ENCODE measurements at regions not wholly inside any gene's neighbourhood (a gene's known extent, or its start where the extent isn't known, plus 50 kb on each side); places are given as distances from the start of the nearest gene placed in this dataset.

GRCh38 chr13:72149701-72150100 lies 282.7 kb upstream of the DACH1 start:
- no peak for DNase-seq (ENCODE audit: low spot score in 2 of 2)
- Histone ChIP-seq H3K4me1 (no peaks in the 10 kb centered on the region), H3K9me3 (no peaks in the 10 kb centered on the region), H3K27me3 (no peaks in the 10 kb centered on the region), H3K27ac (no peak overlapping the region), H3K4me3 (no peak overlapping the region), H3K36me3 (no peaks in the 10 kb centered on the region)
- no peak for TF ChIP-seq POLR2A (IDR thresholded peaks at IDR 0.05)
- TF ChIP-seq POLR2AphosphoS5 (IDR thresholded peaks at IDR 0.05): no peak
- no peak for TF ChIP-seq CTCF (IDR thresholded peaks at IDR 0.05)
- intact Hi-C loops (cut with DNase I; ENCODE audit: low total_unique reads): no loop called here

GRCh38 chr13:72146816-72147215 lies 279.8 kb upstream of the DACH1 start:
- no peak for DNase-seq (ENCODE audit: low spot score in 2 of 2)
- Histone ChIP-seq H3K36me3 (no peaks in the 10 kb centered on the region), H3K4me3 (no peak overlapping the region), H3K4me1 (no peaks in the 10 kb centered on the region), H3K27ac (no peak overlapping the region), H3K9me3 (no peaks in the 10 kb centered on the region), H3K27me3 (no peaks in the 10 kb centered on the region)
- TF ChIP-seq POLR2A (IDR thresholded peaks at IDR 0.05): no peak
- TF ChIP-seq POLR2AphosphoS5 (IDR thresholded peaks at IDR 0.05): no peak
- no peak for TF ChIP-seq CTCF (IDR thresholded peaks at IDR 0.05)
- intact Hi-C loops (cut with DNase I; ENCODE audit: low total_unique reads): no loop called here

- no peak overlapping the region for H3K4me3 ChIP-seq
- TF ChIP-seq POLR2A (IDR thresholded peaks at IDR 0.05): no peak
- no peak for TF ChIP-seq POLR2AphosphoS5 (IDR thresholded peaks at IDR 0.05)
- no peak for TF ChIP-seq CTCF (IDR thresholded peaks at IDR 0.05)
- no peaks in the 10 kb centered on the region for H3K4me1 ChIP-seq
- no peaks in the 10 kb centered on the region for H3K9me3 ChIP-seq
- H3K36me3 ChIP-seq: no peaks in the 10 kb centered on the region
- DNase-seq (ENCODE audit: low spot score in 2 of 2): no peak
- intact Hi-C loops (cut with DNase I; ENCODE audit: low total_unique reads): no loop called here
- no peak overlapping the region for H3K27ac ChIP-seq
- H3K27me3 ChIP-seq: no peaks in the 10 kb centered on the region
These were observed 278.4 kb upstream of the DACH1 start for GRCh38 chr13:72145383-72145782.

- Histone ChIP-seq H3K4me3 (no peak overlapping the region), H3K27me3 (no peaks in the 10 kb centered on the region), H3K4me1 (no peaks in the 10 kb centered on the region), H3K36me3 (no peaks in the 10 kb centered on the region), H3K27ac (no peak overlapping the region), H3K9me3 (no peaks in the 10 kb centered on the region)
- no peak for TF ChIP-seq POLR2A (IDR thresholded peaks at IDR 0.05)
- no peak for TF ChIP-seq POLR2AphosphoS5 (IDR thresholded peaks at IDR 0.05)
- no peak for TF ChIP-seq CTCF (IDR thresholded peaks at IDR 0.05)
- intact Hi-C loops (cut with DNase I; ENCODE audit: low total_unique reads): no loop called here
- no peak for DNase-seq (ENCODE audit: low spot score in 2 of 2)
These were observed 277.6 kb upstream of the DACH1 start for GRCh38 chr13:72144636-72145035.

GRCh38 chr13:72141855-72142519 lies 275.0 kb upstream of the DACH1 start:
- TF ChIP-seq POLR2A (IDR thresholded peaks at IDR 0.05) (no peak), CTCF (IDR thresholded peaks at IDR 0.05) (no peak), POLR2AphosphoS5 (IDR thresholded peaks at IDR 0.05) (no peak)
- no peak overlapping the region for H3K4me3 ChIP-seq
- H3K27ac ChIP-seq: peak overlapping the region in 1 of 2 donors; percentile 21
- no peaks in the 10 kb centered on the region for H3K27me3 ChIP-seq
- intact Hi-C loops (cut with DNase I; ENCODE audit: low total_unique reads): no loop called here
- DNase-seq (ENCODE audit: low spot score in 2 of 2): no peak
- H3K36me3 ChIP-seq: no peaks in the 10 kb centered on the region
- no peaks in the 10 kb centered on the region for H3K9me3 ChIP-seq
- no peaks in the 10 kb centered on the region for H3K4me1 ChIP-seq
